ENCODE measurements at regions not wholly inside any gene's neighbourhood (a gene's known extent, or its start where the extent isn't known, plus 50 kb on each side); places are given as distances from the start of the nearest gene placed in this dataset.
A peak's percentile ranks its signal among the peaks of the same experiment; 100 is the strongest.

DNA sequence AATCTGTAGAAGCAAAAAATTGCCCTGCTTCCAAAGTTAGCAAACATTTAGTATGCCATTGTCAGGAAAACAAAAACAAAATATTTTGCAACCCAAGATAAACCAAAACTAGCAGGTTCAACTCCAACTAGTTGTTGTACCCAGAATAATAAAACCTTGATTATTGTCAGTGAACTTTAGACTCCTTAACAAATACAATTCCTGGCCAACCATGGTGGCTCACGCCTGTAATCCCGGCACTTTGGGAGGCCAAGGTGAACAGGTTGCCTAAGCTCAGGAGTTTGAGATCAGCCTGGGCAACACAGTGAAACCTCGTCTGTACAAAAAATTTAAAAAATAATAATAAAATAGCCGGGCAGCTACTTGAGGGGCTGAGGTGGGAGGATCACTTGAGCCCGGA, 53.6 kb upstream of the EPCAM start:
- DNase-seq (ENCODE audit: low read depth in 2 of 2) = no peak

DNA sequence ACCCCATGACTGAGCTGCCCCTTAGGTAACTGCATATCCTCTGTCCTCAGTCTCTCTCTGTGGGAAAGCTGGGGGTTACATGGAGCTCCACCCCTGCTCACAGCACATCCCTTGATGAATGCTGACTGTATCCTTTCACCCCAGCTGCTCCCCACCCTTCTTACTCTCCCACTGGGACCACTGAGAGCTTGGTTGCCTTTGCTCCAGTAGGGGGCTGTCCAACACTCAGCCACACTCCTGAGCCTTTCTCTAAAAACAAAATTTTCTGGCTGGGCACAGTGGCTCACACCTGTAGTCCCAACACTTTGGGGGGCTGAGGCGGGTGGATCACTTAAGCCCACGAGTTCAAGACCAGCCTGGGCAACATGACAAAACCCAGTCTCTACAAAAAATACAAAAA, 55.4 kb upstream of the EPCAM start:
- no peak for DNase-seq (ENCODE audit: low read depth in 2 of 2)

DNA sequence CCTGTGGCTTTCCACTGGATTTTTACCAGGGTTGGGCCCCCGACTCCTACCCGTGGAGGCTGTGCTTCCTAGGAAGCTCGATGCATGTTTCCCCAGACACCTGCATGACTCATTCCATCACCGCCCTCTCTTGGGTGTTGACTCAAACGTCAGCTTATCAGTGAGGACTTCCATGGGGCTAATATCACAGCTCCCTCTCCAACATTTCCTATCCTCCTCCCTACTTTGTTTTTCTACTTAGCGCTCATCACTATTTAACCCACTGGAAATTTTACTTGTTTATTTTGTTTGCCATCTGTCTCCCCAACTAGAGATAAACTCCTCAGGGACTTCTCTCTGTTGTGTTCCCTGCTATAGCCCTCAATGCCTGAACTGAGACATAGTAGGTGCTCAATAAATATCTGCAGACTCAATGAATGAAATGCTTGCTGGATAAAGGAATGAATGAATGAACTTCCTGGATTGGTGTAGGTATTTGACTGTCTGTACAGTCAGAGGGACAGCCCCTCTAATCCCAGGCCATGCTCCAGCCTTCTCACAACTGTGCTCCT, 55.9 kb upstream of the EPCAM start:
- no peak for DNase-seq (ENCODE audit: low read depth in 2 of 2)

DNA sequence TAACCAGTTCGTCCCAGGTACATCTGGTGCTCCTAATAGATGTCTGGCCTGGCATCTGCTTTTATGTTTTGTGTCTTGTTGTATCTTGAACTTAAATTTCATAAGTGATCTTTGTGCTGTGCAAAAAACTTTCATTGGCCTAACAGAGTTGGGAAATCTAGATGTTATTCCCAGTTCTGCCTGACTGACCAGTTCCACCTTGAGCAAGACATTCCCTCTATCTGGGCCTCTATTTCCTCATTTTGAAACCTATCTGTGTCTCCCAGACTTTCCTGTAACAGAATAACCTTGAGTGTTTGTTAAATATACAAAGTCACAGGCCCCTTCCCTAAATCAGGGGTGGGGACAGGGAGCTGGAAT, 56.6 kb upstream of the EPCAM start:
- DNase-seq (ENCODE audit: low read depth in 2 of 2) = no peak

DNA sequence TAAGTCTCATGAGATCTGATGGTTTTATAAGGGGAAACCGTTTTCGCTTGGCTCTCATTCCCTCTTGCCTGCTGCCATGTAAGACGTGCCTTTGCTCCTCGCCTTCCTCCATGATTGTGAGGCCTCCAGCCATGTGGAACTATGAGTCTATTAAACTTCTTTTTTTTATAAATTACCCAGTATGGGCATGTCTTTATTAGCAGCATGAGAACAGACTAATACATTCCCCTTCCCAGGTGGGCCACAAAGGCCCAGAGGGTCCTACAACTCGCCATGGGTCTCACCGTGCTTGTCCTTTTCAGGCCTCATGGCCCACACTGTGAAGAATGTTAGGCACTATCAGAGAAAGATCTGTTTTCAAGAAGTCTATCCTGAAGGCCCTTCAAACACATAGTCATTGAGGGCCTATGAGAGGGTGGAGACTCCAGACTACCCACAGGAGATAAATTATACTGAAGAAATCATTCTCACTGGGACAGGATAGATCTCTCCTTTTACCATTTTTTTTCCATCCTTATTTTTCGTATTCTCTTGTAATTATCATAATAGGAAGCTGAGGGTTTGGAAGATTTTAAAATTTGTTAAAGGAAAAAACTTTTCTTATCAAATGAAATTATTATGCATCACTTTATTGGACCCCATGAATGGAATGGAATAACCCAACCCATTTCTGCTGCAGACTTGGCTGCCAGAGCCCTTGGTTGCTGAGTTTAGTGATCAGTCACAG, 57.2 kb upstream of the EPCAM start:
- DNase-seq (ENCODE audit: low read depth in 2 of 2) = no peak

DNA sequence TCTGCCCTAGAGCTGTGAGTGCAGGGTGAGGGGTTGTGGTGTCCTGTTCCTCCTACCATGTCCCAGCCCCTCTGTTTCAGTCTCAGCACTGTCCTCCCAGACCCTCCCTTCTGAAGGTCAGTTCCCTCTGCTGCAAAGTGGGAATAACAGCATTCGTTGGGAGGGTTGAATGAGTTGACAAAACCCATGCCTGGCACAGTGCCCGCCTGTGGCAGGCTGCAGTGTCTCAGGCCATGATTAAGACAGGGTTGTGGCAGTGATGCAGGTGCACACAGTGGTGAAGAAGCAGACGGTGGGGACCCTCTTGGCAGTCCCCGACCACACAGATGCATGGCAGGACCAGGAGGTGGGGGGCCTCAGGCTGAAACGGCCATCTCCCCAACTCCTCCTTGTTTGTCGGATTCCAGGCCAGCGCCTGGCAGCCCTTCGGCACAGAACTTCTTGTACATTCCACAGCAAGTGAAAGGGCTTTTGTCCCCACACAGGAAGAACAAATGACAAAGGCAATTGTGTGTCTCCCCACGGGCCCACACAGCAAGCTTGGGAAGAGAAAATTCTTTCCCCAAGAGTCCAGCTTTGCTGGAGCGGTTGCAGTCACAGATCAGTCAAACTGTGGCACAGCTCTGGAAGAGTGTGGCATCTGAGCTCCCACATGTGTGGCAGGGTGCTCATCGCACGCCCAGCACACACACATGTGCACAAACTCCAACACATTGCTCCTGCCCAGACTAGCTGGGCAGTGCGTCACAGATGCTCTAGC, 58.1 kb upstream of the EPCAM start:
- no peak for DNase-seq (ENCODE audit: low read depth in 2 of 2)

DNA sequence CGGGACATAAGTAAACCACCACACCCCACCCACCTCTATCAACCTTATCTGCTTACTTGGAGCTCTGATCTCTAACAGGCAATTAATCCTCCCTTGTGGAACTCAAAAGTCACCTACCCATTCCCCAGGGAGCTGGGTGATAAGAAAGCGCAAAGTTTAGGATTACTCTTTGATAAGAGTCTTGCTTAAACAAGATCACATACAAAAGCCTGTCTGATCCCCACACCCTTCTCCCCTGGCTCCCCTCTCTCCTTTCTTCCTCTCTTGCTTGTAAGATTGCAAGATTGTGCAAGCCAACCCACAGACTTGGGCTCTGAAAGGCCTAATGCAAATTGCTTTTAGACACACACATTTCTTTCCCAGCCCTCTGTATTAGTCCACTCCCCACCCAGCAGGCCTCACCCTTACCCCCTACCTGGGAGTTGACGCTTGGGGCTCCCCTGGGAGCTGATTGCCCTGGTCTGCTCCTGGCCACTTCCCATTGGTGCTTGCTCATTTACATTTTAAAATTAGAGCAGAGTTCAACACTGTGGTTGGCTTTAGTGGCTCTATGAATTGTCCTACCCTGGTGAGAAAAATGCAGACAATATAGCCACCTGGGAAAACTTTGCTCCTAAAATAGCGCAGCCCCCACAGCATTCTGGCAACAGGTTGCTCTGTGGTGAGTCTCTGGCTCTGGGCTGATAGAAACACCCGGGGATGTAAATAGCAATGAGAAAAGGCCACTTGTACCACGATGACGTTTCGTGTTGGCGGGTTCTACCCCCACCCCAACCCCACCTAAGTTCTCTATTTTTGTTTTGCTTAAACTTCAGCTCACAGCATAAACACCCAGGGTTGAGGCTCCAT, 58.9 kb upstream of the EPCAM start:
- DNase-seq (ENCODE audit: low read depth in 2 of 2) = no peak

DNA sequence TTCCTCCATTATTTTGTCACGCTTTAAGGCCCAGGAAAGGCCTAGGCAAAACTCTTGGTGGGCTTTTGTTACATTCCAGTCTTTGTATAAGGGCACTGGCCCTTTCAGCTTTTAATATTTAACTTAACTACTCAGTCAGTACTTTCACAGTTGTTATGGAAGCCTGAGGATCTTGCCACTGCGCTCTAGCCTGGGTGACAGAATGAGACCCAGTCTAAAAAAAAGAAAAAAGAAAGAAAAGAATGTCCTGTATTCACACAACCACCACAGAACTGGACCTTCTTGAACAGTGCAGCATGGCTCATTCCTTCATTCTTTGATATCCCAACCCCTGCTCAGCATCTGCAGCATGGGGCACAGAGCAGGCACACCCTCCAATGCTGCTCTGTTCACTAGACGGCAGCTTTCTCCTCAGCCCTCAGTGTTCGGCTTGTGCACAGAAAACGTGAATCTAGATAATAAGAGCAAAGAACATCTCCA, 59.6 kb upstream of the EPCAM start:
- DNase-seq (ENCODE audit: low read depth in 2 of 2) = no peak

DNA sequence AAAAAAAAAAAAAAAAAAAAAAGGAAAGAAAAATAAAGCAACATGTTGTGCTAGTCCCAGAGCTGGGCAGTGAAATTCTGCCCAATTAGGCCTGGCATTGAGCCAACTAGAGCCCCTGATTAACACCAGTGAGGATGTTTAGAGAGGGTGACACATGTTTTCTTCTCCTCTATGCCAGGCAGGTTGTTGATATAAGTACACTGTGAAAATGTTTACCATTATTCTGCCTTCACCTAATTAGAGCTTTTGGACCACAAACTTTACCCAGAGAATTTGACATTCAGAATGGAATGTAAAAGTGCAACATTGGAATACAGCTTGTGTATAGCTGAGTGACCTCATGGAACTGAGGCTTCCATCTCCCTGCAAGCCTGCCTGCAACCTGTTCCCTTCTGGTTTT, 62.0 kb upstream of the EPCAM start:
- no peak for DNase-seq (ENCODE audit: low read depth in 2 of 2)

DNA sequence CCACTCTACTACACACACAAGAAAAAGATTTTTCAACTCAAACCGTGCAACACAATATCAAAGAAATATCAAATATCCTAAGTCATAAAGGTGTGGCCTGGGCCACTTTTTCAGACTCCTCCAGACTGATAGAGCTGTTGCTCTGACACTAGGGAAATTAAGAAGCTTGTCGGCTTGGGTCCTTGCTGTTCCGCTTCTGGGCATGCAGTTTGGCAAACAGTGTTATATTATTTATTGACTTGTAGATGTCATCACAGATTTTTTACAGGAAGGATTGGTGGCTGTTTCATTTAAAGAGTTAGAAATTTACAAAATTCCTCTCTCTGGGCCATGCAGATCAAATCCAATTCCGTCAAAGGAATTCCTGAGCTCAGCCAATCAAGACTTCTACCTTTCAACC, 64.5 kb upstream of the EPCAM start:
- no peak for DNase-seq (ENCODE audit: low read depth in 2 of 2)

DNA sequence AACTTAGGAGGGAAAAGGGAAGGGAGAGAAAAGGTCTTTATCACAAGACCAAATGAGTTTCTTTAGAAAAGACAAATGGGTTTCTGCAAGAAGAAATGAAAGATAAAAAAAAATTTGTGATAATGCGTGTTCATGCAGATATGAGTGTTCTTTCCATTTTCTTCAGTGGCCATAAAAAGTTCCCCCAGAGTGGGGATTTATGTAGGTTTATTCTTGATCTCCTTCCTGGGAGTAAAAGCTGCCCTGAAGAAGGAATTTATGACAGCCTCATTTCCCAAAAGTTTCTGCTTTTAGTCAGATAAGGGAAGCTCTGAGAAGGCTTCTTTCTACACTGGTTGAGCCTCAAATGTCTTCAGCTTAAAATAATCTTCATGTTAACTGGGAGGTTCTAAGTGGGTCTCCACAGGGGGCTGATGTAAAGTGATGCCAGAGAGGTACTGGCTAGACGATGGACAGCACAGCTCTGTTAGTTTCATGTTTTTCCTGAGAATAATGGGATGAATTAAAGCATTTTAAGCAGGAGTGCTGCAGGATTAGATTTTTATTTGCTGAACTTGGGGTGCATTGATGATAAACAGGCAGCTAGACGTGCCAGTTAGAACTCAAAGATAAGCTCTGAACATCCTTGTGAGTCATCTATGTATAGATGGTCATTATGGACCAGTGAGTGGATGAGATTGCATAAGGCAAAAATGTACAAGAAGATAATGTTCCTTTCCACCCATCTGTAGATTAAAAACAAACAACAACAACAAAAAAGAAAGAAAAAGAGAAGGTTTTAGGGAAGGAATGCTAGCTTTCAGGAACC, 65.6 kb upstream of the EPCAM start:
- DNase-seq (ENCODE audit: low read depth in 2 of 2) = no peak

DNA sequence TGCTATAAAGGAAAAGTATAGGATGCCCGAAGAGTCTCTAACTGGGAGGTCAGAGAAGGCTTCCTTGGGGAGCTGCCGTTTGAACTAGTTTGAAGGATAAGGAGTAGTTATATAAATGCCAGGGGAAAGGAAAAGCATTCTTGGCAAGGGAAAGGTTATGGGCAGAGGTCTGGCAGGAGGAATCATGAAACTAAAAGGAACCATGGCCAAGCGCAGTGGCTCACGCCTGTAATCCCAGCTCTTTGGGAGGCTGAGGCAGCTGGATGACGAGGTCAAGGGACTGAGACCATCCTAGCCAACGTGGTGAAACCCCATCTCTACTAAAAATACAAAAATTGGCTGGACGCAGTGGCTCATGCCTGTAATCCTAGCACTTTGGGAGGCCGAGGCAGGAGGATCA, 66.8 kb upstream of the EPCAM start:
- DNase-seq (ENCODE audit: low read depth in 2 of 2) = no peak

DNA sequence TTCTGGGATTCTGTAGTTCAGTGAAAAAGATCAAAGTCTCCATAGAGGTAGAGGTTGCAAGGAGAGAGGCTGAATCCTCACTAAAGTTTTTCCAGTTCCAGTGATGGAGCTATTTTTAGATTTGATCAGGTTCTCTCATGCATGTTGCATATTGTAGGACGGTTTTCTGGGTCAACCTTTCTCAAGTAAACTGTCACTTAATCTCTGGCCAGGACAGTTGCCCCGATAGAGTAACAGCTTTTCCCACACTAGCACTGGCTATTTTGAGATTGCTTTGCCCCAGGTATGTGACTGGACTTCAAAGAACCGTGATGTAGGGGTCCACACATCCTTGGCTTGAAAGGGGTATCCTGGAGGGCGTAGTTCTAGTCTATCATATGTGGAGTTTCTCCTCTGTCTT, 67.4 kb upstream of the EPCAM start:
- no peak for DNase-seq (ENCODE audit: low read depth in 2 of 2)

DNA sequence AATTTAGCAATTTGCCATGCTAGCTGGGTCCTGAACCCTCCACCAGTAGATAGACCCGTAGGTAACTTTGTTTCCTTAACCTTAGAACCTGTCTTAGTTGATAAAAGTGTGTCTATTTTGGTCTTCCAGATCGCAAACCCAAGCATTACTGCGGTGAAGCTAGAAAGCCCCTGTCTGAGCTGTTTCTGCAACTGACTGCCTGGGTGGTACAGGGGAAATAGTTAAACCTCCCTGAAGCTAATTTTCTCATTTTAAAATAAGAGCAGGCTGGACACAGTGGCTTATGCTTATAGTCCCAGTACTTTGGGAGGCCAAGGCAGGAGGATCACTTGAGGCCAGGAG, 67.9 kb upstream of the EPCAM start:
- no peak for DNase-seq (ENCODE audit: low read depth in 2 of 2)

DNA sequence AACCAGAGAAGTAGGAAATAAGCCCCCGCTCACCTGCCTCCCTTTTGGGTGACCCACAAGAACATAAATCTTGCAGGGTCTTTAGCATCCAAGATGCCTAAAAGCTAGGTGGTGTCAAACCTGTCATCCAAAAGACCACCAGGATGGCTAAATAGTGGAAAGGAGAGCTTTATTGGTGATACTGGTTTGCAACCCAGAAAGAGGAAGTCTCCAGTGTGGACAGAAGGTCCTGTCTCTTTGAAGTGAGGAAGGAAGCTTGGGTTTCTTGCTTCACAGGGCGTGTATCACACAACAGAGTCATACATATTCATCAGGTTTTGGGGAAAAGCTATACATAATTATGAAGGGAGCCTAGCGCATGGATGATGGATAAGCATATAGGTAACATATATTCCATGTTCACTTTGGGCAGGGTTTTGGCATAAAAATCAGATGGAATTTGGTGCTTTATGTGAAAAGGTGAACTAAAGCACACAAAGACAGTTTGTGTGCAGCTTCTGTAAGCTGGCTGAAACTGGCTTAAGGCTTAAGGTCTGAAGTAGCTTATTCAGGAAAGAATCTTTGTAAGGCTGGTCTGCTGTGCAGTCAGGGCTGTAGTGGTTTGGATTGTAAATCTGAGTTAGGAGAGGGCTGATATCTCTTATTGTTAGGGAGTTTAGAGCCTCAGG, 68.4 kb upstream of the EPCAM start:
- DNase-seq (ENCODE audit: low read depth in 2 of 2) = no peak

DNA sequence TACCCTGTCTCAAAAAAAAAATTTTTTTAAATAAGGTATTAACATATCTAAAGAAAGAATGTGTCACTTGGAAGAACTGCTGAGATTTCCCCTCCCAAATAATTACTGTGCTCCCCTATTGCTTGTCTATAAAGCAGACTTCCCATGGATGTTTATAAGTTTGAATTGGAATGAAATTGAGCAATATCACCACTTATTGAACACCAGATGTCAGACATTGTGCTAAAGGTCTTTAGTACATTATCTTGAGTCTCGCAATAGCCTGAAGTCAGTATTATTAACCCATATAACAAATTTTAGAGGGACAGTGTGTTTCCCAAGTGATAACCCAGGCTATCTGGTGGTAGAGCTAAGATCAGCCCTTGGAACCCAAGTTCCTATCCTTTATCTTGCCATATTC, 69.0 kb upstream of the EPCAM start:
- DNase-seq (ENCODE audit: low read depth in 2 of 2) = no peak

DNA sequence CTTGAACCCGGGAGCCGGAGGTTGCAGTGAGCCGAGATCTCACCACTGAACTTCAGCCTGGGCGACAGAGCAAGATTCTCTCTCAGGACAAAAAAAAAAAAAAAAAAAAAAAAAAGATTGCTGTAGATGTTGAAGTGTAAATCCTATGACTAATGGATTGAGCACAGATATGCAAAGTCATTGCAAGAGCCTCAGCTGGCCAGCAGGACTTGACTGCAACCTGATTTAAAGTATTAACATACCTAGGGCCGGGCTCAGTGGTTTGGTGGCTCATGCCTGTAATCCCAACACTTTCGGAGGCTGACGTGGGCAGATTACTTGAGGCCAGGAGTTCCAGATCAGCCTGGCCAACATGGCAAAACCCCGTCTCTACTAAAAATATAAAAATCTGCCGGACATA, 69.6 kb upstream of the EPCAM start:
- peak; percentile 55 to 60 for DNase-seq (ENCODE audit: low read depth in 2 of 2)

DNA sequence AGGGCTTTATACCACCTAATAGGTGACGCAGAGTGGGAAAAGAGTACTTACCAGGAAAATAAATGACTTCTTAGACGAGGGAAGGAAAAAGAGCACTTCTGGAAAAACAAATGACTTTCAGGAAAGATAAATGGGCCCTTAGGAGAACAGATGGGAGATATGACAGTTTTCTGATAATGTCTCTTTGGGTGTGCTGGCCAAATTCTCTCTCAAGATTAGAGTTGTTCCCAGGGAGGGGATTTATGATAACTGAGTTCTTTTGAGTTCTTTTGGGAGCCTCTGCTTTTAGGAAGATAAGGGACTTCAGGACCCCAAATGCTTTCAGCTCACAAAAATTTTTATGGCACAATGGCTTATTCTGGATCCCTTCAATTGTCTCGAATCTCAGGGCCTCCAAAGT, 70.3 kb upstream of the EPCAM start:
- DNase-seq (ENCODE audit: low read depth in 2 of 2) = no peak

DNA sequence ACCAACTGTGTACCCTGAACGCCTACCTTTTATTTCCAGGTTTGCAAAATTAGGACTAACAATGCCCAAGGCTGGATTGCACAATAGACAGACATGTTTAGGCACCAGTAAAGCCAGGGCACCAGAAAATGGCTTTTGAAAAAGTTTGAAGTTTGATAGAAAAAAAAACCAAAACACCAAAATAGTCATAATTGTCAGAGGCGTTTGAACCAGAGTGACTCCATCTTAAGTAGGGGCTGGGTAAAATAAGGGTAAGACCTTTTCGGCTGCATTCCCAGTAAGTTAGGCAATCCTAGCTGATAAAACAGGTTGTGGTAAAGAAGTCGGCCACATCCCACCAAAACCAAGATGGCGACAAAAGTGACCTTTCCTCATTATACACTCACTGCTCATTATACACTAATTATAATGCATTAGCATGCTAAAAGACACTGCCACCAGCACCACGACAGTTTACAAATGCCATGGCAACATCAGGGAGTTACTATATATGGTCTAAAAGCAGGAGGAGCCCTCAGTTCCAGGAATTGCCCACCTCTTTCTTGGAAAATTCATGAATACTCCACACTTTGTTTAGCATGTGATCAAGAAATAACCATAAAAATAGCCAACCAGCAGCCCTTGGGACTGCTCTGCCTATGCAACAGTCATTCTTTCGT, 71.2 kb upstream of the EPCAM start:
- no peak for DNase-seq (ENCODE audit: low read depth in 2 of 2)

DNA sequence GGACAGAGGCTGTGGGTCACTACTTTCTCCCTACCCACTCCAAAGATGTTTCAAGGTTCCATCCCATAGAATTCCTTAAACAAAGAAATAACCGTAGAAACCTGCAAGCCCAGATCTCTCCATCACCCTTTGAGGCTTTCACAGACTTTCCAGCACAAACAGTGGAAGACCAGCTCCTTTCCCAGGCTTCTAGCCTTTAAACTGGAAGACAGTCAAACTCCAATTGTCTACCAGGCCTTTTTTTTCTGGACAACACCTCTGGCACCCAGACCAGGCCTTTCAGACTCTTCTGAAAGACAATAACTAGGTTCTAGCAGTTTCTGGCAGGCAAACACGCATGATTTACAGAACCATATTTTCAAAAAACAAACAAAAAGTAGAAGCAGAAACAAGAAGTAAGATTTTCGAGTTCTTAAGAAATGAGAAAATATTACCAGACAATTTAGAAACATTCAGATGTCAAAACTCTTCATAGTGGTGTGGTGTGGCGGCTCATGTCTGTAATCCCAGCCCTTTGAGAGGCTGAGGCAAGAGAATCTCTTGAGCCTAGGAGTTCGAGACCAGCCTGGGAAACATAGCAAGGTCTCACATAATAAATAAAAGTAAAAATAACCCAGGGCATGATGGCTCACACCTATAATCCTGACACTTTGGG, 73.0 kb upstream of the EPCAM start:
- DNase-seq (ENCODE audit: low read depth in 2 of 2) = no peak

Measured in fibroblast of skin of left quadriceps (primary cell).